NK-92 treated with Interleukin-12 subunit alpha and Interleukin-12 subunit beta, amount 100 ng/mL, for 24 hours (cell line): ENCODE measurements at regions not wholly inside any gene's neighbourhood (a gene's known extent, or its start where the extent isn't known, plus 50 kb on each side); places are given as distances from the start of the nearest gene placed in this dataset.

Experiments used
- DNase-seq: peaks from one replicate; lab custom pipeline; 2025; lab: John Stamatoyannopoulos, UW

- no peak for DNase-seq
Measured at GRCh38 chr2:198408171-198408570, 603.8 kb downstream of the PLCL1 start.

DNA sequence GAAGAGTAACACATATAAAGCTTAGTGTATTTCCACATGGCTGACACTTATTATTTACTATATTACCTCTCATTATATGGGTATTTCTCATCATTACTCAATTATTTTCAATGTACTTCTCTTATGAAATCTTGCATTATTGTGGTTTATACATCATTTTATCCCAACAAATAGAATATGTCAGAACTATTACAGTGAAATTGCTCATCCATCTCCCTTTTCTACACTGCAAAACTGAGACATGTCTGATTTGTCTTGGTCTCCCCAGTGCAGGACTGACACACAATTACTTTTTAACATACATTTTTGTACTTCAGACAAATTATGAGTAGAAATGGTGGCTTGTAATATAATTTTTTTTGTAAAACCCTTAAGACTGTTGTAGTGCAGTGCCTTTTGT lies 600.9 kb downstream of the PLCL1 start:
- DNase-seq, result no peak

- DNase-seq, result no peak
Measured at GRCh38 chr2:198401644-198402043, 597.3 kb downstream of the PLCL1 start.

- no peak for DNase-seq
Measured at GRCh38 chr2:198400999-198401398, 596.6 kb downstream of the PLCL1 start.

GRCh38 chr2:198394208-198394607 lies 589.8 kb downstream of the PLCL1 start:
- no peak for DNase-seq

GRCh38 chr2:198390670-198391069 lies 586.3 kb downstream of the PLCL1 start:
- no peak for DNase-seq

DNA sequence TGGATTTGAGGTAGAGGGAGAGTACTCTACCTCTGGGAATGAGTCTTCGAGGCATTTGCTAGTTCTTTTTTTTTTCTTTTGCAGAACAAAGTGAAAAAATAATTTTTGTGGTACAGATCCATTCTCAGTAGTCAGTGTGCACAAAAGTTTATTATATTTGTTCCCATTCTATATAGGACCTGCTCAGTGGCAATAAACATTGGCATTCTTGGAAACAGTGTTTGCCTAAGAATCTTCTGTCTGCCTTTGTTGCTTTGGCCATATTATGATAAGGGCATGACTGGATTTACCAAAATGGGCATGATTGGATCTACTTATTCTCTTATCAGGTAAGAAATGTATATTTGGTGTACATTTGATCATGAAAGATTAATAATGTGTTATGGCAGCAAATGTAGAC lies 583.3 kb downstream of the PLCL1 start:
- DNase-seq, result no peak

GRCh38 chr2:198385856-198386255 lies 581.5 kb downstream of the PLCL1 start:
- DNase-seq, result no peak

- DNase-seq, result no peak
Measured at GRCh38 chr2:198385326-198385725, 580.9 kb downstream of the PLCL1 start.

DNA sequence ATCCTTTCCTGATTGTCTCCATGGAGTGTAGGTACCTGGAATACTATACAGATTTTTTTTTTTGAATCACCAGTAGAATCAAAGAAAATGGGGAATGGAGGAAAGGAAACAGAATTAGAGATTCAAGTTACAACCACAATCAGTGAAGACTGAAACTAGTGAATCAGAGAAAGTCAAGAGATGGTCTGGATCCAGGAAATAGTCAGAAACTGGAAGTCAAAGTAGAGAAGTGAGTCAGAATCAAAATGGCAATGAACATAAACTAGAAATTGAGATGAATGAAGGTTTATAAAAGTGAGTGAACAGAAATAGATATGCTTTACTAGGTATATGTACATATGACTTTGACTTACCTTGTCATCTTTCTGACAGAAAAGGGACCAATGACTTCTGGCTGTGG lies 579.0 kb downstream of the PLCL1 start:
- no peak for DNase-seq

DNA sequence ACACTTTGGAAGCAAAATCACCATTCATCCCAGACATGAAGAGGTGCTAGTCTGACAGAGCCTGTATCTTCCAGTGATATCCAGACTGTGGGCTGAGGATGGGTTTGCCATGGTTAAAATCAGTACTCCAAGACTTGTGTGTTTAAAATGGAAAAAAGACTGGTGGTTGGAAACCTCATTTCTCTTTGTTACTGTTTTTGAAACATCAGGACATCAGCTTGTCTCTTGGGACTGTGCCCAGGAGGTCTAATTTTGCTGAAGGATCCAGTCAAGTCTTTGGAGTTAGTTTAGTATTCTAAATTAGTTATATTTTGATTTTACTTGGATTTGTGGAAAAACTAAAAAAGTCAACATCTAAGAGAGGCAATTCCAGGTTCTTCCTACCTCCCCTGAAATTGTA lies 578.4 kb downstream of the PLCL1 start:
- no peak for DNase-seq

GRCh38 chr2:198376677-198377076 lies 572.3 kb downstream of the PLCL1 start:
- no peak for DNase-seq

DNA sequence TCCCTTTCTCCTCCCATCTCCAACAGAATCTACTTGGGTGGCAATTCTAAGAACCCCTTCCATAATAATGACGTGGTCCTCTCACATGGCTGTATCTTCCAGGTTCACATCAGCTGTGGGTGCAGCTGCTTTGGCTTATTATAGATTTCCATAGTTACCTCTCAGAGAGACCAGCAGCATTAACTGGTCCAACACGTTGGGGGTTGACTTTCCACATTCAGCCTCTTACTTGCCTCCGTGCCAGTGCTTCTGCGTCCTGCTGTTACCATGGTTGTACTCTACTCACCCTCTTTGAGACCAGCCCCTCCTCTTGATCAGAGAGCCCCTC lies 570.7 kb downstream of the PLCL1 start:
- no peak for DNase-seq

- DNase-seq, result peak; percentile 18
Measured at GRCh38 chr2:198374375-198375082, 570.1 kb downstream of the PLCL1 start.

DNA sequence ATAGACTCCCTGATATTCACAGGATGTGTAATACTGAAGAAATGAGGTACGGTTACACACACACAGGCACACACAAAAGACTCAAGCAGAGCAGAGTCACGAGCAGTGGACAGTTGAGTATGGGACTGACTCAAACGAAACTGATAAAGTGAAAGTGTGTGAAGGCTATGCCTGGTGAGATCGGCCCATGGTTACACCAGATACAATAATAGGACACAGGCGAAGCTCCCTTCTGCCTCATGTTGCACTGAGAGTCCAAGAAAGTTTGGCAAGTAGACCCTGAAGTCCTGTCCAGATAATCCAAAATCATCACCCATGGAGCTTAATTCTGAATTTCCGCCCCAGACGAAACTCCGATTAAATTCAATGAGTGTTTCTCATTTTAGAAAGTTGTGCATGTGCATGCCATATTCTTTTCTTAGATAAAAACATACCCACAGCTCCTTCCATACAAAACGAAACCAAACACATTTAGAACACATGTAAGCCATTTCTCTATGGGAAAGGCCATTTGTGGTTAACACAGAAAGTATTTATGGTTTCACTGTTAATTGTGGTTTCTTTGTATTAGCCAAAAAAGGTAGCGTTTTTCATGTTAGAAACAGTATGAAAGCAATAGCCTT lies 567.6 kb downstream of the PLCL1 start:
- no peak for DNase-seq

DNA sequence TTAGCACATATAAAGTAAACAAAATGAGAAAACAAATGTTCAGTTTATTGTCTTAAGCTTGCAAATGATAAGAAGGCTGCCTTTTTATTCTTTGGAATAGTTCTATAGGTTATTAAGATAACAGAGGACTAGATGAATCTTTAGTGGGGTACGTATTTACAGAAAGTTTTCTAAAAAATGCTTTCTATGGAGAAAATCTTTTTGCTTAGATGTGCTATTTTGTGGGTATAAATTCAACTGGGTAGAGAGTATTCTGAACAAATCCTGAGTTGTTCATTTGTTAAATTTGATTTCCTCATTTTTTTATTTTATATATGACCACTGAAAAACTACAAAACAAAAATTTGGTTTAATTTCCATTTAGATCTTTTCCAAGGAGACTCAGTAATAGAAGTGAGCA lies 566.9 kb downstream of the PLCL1 start:
- no peak for DNase-seq

GRCh38 chr2:198368089-198368488 lies 563.7 kb downstream of the PLCL1 start:
- no peak for DNase-seq

DNA sequence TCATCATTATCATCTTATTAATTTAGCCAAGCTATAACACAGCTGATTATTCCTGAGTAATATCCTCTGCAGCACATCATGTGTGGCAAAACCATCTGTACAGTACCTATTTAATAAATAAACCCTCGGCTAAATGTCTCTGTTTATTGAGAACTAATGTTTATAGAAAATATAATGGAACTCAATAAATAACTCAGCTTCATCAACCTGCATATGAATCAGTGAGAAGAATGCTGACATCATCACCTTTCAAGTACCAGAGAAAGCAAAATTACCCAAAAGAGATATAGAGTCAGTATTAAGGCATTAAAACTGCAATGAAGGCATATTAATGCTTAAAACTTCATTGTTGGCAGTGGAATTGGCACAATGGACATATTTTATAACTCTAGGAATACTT lies 558.3 kb downstream of the PLCL1 start:
- DNase-seq, result no peak

DNA sequence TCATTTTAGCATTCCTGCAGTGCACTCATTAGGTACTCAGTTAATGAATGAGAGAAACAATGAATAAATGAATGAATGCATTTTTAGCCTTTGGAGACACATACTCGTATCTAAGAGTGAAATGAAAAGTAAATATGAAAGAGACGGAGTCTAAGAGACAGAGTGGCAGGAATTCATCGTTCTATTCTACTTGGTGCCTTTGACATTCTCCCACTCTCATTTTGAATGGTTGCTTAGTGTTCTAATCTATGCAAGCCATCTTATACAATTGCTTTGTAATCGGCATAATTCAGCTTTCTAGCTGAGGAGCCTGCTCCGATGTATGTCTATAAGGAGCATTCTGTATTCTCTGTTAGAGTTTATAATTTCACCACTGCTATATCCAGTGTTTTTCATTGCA lies 554.9 kb downstream of the PLCL1 start:
- DNase-seq, result no peak

DNA sequence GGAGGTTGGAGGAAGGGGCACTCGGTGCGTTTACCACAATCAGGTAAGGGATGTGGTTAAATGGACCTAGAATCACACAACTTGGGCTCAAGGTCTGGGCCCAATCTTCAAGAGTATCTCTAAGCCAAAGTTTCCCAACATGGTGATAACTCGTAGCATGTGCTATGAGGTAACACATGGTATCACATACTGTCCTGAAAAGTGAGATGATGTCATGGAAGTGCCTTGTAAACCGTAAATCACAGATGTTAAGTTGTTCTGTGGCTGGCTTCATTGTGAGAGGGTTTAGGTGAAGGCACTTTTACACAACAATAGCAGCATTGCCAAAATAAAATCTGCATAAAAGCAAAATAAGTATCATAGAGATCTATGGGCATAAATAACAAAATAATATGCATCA lies 551.8 kb downstream of the PLCL1 start:
- DNase-seq, result no peak

- DNase-seq, result no peak
Measured at GRCh38 chr2:198351647-198352046, 547.3 kb downstream of the PLCL1 start.

DNA sequence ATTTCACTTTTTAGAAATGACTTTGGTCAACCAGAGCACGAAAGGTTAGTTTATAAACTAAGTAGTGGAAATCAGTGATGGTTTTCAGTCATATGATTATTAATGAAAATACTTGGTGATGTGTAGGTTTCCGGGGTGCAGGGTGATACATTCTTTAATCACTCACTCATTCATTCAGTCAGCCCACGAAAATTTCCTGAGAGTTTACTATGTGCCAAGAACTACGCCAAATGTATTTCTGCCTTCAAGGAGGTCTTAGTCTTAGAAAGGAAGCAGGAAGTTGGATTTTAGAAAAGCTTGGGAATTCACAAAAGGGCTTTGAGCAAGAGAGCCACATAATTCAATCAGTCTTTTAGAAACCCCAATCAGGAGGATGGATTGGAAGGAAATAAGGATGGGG lies 543.6 kb downstream of the PLCL1 start:
- DNase-seq, result no peak

DNA sequence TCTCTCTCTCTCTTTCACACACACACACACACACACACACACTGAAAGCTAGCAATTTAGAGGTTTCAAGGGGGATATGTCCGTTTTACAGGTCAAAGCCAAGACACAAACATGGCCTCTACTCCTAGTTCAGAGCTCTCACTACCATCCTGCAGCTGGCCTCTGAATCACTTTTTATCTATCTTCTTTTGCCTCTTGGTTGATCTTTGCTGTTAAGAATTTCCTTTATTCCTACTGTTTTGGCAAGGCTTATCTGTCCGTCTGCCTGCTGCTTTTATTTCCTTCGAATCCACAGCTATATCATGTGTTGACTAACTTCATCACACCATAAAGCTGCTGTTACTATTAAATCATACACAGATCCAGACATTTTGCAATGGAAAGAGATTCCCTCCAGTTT lies 543.0 kb downstream of the PLCL1 start:
- DNase-seq, result no peak

DNA sequence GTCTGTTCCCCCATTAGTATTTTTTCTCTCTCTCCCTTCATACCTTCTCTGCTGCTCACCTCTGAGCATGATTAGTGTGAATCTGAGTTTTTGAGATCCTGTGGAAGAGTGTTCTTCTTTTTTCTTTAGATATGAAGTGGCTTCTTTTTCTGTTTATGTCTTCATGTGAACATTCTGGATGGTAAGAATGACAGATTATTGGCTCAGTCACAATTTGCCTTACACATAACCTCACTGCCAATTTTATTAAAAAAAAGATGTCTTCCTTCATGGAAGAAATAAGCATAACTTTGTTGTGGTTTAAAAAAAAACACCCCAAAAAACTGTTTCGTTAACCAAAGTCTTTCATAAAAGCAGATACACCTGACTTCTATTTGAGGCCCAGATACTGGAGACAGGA lies 539.1 kb downstream of the PLCL1 start:
- no peak for DNase-seq
